Pulmonary artery endothelial cell (primary cell): ENCODE measurements at regions not wholly inside any gene's neighbourhood (a gene's known extent, or its start where the extent isn't known, plus 50 kb on each side); places are given as distances from the start of the nearest gene placed in this dataset.
A peak's percentile ranks its signal among the peaks of the same experiment; 100 is the strongest.

Experiments
- DNase-seq: peaks from one replicate; pipeline ENCODE4 v3.0.0-alpha.2; 2011; ENCODE audit warnings: low read depth, low spot score

DNA sequence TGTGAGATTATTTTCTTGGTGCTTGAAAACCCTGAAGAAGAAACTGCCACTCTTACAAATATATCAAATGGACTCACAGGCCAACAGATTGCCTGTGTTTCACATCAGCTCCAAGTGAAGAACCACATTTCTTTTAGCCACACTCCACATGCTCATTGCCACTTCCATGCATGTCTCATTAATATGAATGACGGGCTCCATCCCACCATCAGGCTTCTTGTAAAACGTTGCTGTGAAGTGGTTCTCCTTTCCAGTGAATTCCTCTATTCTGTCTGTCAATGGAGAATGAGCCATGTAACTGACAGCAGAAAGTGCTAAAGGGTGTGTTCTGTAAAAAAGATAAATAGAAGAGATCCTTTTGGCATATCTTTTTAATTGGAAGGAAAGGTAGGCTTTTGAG, 188.2 kb upstream of the RMST start:
- DNase-seq, result no peak

DNA sequence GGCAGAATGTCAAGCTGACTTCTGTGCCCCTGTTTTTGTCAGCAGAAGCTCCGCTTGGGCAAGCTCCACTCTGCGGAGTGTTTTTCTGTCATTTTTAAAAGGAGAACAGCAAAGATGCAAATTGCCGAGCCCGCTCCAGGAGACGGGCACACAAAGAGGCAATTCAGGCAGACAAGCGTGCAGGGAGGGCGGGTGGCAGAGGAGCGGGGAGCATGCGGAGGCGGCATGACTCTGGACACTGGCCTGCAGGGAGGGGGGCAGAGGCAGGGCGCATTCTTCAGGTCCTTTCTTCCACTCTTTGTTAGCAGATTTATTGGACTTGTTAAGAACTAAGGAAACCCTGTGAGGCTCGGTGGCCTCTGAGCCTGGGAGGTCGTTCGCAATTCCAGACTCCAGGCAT, 187.3 kb upstream of the RMST start:
- DNase-seq, result no peak

DNA sequence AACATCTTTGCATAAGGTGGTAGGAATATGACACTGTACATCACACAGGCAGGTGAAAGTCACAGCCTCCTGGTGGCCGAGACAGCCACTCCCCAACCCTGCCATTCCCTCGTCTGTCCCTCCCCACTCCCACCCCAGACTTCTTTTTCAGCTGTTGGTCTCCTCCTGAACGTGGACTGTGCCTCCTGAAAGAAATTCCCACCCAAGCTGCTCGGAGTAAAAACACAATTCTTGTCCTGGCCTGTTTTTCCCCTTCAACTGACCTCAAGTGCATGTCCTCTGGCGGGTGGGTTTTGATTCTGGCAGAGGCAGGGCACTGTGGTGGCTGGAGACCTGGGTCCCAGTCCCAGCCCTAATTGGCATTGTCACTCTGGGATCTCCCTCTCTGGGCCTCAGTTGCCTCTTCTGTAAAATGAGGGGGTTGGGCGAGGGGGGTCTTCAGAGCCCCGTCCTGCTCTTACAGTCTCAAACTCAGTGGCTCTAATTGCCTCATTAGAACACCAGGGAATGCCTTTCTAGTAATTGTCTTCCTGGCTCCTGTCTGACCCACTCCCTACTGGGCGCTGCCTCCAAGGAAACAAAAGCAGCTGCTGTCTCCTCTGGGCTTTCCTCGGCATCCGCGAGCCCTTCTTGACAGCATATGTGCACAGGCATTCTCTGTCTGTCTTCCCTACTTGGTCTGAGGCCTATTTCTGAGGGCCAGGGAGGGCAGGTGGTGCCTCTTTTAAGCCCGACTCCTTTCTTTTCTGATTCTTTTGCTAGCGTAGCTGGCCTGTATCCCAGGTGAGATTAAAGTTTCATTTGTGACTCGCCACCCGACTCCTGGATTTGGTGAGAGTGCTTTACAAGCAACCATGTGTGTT, 186.6 kb upstream of the RMST start:
- DNase-seq, result no peak

DNA sequence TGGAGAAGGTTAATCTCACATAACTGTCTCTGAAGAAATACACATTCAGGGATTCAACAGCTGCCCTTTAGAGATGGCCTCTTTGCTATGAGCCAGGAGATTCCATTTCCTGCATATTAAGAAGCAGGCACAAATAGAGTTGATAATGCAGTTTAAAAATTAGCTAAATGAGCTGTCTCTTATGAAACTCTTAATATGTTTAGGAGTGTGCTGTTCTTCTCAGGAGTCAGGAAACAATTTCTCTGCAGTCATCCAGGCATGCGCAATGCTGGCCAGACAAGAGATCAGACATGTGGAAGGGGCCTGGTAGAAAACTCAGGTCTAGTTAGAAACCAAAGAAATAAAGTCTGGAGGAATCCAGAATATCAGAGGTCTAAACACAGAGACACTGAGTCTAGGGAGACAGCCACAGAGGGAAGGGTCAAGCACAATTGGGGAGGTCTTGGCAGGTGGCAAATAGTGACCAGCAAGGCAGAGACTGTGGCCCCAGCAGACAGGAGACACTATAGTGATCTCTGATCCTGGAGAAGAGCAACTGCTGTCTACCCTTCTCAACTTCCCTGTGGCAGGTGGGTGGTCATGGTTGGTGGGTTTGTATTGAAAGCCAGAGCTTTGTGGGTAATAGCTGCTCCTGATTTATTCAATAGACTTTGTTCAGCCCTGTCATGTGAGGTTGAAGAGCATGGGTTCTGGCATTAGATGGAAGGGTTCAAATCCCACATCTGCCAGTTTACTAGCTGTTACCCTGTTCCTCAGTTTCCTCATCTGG, 185.8 kb upstream of the RMST start:
- no peak for DNase-seq

DNA sequence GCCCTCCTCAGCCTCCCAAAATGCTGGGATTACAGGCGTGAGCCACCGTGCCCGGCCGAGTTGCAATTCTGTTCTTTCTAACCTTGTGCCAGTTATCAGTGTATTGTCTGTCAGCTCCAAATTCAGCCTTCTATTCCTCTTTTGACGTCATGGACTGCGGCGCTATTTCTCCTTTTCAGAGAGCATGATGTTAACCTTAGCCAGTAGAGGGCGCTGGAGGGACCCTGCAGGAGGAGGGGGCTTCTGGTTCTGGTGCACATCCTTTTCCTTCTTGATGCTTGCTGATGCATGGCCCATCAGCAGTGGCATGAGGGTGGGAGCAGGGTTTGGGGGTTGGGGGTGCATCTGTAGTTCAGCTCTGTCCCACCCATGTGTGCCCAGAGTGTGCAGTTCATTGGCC, 179.3 kb upstream of the RMST start:
- no peak for DNase-seq

DNA sequence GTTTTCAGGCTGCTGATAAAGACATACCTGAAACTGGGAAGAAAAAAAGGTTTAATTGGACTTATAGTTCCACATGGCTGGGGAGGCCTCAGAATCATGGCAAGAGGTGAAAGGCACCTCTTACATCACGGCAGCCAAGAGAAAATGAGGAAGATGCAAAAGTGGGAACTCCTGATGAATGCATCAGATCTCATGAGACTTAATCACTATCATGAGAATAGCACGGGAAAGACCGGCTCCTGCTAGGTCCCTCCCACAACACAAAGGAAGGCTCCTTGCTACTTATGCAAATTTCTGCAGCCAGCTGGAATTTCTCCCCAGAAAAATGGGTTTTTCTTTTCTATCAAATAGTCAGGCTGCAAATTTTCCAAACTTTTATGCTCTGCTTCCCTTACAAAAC, 174.1 kb upstream of the RMST start:
- DNase-seq, result no peak

DNA sequence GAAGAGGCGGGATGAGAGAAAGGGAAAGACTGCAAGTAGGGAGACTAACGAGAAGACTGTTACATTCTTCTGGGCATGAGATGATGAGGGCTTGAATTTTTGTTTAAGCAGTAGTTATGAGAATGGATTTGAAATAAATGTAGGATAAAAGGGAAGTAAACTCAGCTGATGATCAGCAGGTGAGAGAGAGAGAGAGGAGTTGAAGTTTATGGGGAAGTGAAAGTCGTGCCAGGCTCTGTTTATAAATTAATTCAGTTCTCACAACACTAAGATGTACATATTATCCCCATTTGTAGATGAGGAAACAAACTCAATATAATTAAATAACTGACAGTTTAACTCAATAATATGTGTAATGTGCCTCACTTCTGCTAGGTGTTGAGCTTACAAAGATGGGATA, 170.0 kb upstream of the RMST start:
- DNase-seq, result no peak

DNA sequence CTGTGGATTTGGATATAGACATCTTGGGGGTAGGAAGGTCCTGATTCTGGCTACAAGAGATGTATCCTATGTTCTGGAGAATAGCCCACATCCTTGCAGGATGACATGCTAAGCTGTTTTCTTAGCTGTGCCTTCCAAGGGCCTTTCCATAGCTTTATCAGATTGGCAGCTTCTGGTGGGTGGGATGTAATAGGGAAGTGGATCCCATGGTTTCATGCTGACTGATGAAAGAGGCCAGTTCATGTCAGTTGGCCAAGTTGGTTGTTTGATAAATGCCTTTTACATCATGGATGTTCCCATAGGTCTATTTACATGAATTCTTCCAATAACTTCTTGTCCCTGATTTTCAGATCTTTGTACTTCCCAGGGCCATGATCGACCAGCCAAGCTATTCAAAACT, 169.1 kb upstream of the RMST start:
- DNase-seq, result no peak

DNA sequence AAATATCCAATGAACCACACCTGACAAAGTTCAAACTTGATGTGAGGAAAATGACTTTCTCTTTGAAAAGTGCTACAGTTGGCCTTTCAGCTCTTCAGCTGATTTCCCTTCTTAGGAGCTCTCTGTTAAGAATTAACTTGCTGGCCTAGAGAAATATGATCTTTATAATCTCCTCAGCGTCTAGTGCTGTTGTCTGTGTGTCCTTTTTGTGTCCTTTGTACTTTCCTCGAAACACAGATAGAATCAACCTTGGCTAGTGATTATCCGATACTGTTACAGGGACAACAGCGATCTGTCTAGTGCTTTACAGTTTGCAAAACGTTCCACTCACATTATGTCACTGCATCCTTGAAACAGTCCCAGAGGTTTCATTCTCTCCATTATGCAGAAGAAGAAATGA, 162.8 kb upstream of the RMST start:
- no peak for DNase-seq

DNA sequence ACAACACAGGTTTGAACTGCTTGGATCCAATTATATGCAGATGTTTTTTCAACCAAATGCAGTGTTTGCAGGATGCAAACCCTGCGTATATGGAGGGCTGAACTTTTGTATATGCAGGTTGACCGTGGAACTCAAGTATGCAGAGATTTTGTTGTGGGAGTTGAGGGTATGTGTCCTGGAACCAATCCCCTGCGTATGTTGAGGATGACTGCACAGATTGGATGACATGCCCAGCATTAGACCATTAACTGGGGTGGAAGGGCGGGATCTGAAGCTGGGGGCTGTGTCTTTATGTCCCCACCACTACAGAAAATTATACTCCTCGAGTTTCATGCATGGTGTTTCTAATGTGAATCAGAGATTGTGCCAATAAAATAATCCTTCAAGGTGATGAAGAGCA, 162.2 kb upstream of the RMST start:
- DNase-seq, result no peak

DNA sequence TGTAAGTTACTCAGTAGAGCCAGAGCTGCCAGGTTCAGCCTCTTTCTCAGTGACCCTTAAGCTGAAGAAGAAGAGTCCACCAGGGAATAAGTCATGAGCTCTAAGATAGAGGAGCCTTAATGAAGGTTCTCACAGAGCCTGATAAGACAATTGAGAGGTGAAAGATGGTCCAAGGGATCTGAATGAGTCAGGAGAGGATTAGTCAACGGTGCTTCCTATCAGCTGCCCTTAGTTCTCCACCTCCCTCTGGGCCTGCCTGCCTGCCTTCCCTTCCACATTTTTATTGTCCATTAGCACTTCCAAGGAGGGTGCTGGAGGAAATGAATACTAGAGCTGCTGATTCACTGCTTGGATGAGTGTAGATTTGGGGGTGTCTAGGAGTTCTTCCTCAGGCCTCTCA, 161.7 kb upstream of the RMST start:
- no peak for DNase-seq

DNA sequence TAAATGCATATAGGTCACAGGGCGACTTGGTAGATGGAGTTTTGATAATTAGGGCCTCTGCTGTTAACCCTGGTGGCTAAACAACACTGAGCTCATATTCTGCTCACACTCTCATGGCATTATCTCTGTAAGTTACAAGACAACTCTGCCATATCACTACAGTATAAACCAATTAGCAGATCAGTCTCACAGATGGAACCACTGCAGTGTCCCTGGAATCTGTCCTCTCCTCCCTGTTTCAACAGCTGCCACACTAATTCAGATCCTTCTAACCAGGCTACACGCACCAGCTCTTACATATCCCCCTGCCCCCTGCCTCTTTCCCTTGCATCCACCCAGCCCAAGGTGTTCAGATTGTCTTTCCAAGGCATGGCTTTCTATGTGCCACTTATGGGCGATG, 161.0 kb upstream of the RMST start:
- no peak for DNase-seq

DNA sequence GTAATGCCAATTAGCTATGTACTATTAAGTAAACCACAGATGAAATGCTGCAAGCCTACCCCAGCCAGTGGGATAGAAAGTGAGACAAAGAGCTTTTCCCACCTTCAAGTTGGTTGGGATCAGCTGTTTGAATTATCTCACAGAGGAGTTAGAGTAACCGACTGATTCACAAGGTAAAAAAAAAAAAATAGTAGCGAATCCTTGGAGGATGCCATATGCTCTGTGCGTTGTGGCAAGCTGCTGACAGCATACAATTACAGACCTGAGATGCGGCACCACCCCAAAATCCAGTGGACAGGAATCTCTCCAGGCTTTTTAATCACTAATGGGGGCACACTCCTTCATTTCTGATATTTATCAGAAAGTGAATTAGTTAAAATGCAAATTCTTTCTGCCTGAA, 157.0 kb upstream of the RMST start:
- no peak for DNase-seq

DNA sequence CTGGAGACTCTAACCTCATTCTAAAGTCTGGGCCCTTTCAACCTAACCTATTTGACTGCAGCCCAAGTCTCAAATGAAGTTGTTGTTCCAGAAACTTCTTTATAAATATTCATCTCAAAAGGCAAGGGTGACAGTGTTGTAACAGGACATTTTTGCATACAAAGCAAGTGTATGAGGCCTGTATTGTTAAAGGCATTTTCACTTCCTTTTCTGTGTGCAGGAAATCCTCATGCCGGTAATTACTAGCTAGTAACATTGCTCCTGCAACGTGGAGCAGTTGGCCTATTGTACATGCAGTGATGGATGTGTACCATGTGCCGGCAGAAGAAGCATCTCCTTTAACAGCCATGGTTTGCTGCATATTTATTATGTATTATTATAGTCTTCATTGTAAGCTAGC, 156.5 kb upstream of the RMST start:
- no peak for DNase-seq

DNA sequence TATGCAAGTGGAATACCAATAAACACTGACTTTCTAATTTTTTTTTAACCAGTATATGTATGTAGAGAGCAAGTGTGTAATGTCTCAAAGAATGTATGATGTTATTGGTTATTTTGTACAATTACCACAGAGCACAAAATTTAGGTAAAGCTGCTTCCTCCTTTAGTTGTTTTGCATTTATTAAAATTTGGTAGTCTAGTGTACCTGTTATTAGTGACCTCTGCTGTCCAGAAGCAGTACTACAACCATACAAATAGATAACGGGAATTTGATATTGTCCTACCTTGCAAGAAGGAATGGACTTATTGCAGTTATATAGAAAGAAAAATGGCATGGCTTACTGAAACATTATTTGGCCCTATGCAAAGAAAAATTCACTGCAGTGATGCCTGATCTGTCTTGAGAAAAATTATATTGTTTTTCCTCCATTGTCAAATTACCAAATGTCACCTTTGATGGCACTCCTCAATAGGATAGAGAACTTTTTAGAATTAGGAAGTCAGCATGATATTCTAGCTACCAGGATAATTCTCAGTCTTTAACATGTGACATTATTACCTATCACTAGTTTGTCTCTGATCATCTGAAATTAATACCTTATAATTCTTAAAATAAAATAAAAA, 153.9 kb upstream of the RMST start:
- DNase-seq, result peak; percentile 5

DNA sequence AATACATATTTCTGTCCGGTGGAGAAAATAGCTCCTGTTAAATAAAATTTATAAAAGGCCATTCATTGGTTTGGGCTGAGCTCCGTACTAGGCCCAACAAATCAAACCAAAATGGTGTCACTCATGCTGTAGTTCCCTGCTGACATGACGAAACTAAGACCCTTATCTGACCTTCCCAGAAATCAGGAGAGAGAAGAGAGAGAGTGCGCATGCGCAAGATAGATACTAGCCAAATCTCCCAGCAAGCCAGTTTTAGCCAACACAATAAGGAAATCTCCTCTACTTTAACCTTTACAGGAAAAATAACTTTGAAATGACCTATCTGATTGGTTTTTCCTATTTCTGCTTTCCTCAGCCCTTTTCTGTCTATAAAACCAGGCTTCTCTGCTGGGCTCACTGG, 152.7 kb upstream of the RMST start:
- DNase-seq, result no peak

DNA sequence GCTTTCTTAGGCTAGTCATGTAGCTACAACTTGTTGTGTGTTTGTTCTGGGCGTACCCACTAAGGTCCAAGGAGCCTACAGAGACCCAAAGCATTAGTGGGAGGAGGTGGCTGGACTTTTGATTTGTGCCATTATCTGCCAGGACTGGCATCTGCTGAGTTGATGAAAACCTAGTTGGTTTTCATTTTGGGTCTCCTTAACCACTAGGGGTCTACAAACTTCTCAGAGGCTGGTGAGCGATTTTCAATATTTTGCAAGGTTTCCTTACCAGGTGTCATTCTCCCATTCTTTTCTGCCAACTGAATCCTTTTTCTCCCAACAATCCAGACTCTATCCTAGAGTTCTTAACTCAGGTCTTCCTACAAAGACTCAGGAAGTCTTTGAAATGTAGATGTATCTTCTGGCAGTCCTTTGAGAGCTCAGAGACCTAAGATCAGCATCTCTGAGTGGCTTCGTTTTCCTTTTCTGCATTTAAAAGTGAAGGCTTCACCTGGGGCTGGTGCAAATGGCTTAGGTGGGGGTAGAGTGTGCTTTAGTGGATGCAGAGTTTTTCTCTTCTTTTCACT, 150.0 kb upstream of the RMST start:
- no peak for DNase-seq

DNA sequence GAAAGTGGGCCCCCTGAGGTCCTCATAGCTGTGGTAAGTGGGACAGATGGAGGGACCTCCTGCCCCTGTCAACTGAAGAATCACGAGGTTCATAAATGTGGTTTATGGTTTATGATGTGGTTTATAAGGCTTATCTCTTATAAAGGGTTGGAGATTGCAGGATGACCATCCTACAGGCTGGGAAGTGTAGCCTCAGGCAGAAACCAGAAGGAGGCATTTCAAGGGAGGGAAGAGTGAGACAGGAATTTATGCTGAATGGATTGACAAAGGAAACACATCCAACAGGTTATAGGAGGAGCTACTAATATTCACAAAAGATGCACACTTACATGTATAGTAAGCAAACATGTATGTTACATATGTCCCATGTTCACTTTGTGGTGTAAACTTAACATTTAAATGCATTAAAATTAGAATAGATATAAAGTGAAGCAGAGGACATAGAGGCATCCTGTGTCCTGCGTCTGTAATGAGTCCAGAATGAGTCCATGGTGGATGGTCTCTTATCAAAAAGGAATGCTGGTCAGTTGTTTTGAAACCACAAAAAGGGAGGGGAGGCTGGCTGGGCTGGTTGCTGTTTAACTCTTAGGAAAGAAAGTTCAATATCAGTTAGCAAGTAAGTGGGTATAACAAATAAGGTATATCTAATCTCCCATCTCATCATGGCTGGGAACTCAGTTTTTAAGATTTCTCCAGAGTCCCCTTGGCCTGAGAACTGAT, 149.0 kb upstream of the RMST start:
- no peak for DNase-seq

DNA sequence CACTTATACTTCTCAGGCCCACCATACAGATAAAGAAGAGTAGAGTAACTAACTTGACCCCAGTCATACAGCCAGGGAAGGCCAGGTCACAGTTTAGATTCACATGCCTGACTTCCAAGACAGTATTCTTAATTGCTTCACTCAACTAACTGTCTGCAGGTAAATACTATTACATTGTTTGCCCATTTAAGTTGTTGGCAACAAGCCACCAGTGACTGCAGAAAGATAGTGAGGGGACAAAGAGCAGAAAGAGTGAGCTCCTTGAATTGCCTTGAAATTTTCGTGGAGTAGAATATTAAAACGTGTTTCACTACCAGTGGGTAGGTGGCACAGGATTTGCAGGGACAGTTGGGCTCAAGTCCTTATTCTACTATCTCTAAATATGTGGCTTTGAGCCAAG, 146.3 kb upstream of the RMST start:
- DNase-seq, result no peak

DNA sequence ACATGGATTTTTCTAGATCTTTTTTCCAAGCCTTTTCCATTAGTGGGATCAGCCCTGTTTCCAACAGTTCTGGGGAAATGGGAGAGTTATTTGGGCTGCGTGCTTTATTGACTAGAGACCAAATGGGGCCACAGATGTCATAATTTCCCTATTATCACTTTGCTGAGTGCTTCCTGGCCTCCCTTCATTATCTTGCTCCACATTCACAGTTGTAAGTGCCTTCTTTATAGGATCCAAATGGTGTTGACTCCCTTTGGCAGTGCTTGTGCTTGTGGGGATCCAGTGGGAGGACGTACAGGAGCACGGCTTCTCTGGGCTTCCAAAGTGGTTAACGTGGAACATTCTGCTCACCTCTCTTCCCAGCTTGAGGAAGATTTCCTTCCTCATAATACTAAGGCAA, 141.0 kb upstream of the RMST start:
- no peak for DNase-seq

DNA sequence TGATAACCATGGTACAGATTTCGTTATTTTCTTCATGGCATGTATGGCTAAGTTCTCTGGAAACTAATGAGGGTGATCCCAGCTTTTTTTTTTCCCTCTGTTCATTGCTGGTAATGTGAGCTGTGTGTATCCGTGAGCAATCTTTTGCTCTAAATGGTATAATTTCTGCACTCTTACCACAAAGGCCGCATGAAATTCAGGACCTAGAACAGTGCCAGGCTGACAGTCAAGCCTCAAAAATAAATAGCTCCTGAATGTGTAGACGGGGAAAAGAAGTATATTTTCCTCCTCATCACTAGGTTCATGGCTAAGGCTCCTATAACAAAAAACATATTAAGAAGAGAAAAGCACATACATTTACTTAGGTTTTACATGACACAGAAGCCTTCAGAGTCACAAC, 140.2 kb upstream of the RMST start:
- no peak for DNase-seq

DNA sequence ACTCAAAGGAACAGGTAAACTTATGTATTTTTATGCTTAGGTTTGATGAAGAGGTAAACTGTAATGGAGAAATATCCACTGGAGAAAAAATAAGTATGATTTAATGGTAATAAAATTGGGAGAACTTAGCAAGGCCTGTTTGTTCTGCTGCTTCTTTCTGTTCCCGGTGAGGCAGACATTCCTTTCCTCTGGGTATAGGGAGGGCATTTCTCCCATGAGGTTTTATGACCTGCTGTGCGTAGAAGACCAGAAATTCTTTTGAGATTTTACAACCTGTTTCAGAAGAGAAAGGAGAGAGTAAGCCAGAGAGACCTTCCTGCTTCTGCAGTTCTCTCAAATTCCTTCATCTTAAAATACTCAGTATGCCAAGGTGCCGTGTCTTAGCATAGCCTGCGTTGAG, 139.4 kb upstream of the RMST start:
- no peak for DNase-seq
